Fibroblast of the conjunctiva (primary cell): ENCODE measurements at regions not wholly inside any gene's neighbourhood (a gene's known extent, or its start where the extent isn't known, plus 50 kb on each side); places are given as distances from the start of the nearest gene placed in this dataset.

Experiments
- DNase-seq: peaks from one replicate; pipeline ENCODE4 v3.0.0-alpha.2; 2010; ENCODE audit warnings: low read depth

DNA sequence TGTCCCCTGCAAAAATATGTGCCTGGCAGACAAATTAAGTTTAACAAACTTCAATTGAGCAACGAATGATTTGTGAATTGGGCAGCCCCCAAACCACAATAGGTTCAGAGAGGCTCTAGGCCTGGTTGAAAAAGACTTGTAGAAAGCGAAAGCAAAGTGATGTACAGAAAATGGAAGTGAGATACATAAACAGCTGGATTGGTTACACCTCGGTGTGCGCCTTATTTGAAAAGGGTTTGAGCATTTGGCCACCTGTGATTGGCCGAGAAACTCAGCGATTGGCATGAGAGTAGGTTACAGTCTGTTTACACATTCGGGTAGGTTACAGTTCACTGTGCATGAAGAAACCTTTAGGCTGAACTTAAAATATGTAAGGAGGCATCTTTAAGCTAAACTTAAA, 136.9 kb downstream of the CD83 start:
- no peak for DNase-seq

DNA sequence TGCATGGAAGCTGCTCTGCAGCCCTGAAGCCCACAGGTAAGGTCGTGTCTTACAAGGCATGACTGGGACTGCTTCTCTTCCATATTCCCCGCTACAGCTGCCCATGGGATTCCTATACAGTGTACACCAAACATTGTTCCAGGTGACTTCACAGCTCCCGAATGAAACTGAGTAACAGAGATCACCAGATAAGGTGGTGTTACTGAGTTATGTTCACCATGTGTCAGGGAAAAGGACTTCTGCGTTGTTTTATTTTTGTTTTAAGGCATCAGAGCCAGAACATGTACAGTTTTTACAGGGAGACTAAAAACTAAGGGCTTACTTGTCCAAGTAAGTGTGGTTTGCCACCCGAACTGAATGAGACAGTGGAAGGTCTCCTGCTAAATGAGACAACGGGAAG, 138.3 kb downstream of the CD83 start:
- DNase-seq: no peak

DNA sequence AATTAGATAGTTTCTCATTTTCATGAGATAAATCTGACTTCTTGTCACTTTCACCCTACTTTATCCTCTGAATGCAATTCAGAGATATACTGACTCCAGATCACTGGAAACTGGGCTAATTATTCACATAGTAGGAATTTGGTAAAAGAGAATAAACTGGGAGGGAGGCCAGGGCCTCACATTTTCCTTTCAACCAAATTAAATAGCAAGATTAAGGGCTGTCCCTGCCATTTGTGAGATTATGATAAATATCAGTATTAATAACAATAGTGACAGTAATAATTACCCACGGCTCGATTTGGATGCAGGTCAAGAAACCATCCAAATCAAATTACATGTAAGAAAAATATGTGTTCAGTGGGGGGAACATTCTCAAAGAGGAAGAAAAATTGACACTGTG, 140.5 kb downstream of the CD83 start:
- DNase-seq: no peak

DNA sequence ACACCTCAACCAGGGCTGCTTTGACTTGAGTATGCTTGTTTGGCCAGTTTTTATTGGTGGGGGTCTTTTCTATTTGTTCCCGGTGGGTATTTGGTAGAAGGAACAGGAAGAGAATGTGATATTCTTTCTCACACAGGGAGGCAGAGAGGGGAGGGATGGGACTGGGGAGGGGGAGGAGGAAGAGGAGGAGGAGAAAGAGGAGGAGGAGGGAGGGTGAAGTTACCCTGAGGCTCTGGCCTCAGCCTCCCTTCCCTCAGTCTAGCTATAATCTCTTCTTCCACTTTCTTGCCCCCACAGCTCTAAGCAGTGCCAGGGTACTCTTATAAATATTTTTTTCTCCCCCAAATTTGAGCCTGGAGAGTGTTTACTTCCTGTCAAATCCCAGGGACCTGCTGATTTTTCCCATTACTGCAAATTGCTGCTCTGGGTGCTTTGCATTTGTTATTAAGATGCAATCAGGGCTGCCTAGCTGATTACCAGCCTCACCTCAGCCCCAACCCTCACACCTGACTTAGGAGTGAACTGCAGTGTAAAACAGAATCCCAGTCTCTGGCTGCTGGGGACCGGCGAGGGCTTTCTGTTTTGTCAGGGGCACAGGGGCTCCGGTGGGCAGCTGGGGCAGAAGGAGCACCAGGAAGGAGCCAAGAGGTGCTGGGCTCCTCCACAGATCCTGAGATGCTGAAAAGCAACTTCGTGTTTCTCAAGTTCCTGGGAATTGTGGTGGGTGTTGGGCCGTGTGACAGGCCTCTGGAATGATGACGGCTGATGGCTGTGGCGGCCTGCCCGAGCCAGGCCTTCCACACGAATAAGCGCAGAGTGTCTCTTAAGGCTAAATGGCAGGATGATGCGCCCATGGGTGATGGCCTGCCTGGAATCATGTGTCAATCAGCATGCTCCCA, 141.4 kb downstream of the CD83 start:
- no peak for DNase-seq

DNA sequence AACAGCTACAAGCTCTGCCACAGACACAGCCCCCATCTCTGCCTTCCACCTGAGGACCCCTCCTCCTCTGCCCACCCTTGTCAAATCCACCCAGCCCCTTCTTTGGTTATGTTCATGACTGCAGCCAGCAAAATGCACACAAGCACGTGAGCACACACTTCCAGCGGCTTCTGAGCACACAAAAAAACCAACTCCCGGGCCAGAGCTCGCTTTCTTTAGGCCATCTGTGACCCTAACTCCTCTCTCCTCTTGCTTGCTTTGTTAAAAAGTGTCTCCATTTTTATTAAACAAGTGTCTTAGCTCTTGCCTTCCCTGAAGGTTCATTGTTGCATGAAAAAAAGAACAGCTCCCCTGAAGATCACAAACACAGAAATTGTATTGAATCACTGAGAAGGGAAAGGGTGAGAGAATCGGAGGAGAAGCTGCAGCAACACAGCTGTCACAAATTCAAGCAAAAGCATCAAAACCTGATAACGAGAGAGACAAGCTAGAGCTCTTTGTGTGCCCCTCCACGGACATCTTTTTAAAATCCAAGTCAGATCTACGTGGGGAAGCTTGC, 142.1 kb downstream of the CD83 start:
- no peak for DNase-seq

DNA sequence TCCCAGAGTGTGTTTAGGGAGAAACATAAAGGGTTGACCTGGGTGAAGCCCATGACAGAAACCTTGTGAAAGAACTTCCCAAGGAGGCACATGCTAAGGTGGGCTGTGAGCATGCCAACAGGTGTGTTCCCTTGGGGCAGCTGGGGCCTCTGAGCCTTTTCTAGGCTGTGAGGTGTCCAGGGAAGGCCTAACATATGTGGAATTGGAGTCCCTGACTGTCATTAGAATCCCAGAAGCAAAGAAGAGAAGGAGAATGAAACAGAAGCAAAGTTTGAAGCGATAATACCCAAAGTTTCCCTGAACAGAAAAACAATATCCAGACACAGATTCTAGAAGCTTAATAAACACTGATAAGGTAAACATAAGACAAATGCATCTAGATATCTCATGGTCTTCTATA, 143.3 kb downstream of the CD83 start:
- DNase-seq: no peak

DNA sequence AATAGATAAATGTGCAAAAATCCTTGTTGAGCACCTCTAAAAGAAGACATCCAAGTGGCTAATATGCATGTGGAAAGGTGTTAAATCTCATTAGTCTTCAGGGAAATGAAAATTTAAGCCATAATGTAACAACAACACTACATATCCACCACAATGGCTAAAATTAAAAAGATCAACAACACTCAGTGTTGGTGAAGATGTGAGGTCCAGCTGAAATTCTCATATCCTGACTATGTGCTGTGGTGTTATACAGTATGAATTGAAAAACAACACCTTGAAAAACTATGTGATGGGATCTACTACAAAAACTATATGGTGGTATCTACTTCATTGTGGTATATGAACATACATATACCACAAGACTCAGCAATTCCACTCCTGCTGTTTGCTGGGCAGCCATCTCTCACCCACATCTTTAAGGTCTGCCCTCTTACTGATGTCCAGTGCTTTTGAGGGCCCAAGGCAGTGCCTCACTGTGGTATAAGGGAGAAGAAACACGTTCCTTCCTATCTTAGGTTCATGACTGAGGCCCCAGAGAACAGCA, 146.4 kb downstream of the CD83 start:
- DNase-seq: no peak

DNA sequence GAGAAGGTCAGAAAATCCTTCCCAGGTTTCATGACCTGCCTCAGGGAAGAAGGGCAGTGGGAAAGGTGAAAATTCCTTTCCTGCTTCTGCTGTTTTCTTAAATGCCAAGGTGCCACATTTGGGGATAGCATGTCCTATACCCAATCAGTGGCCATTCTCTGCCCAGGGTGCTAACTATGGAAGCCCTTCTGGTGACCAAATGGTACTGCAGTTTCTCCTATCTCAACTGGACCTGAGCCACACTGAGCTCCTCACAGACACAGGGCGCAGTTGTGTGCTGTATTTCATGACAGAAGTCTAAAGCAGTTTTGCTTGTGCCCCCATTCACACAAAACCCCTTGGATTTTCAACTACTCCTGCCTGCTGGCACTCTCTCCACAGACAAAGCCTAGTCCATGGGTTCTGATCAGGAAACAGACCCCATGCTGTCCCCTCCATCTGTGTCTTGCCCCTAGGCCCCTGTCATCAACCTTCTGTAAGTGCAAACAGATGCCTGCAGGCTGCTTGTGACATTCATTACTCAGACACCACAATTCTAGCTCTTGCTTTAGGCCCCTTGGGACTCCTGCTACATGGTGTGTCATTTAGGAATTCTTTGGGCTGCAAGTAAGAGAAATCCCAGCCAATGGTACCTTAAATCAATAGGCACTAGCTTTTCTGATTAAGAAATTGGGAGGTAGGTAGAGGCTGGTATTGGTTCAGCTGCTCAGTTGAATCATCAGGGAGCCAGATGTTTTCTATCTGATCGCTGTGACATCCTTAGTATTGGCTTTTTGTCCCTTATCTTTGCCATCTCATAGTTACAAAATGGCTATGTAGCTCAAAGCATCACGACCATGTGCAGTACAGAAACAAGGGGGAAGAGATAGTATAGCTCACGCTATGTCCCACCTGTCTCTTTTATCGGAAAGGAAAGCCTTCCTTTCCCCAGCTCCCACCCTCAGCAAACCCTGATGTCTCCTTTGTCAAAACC, 147.8 kb downstream of the CD83 start:
- DNase-seq: no peak

DNA sequence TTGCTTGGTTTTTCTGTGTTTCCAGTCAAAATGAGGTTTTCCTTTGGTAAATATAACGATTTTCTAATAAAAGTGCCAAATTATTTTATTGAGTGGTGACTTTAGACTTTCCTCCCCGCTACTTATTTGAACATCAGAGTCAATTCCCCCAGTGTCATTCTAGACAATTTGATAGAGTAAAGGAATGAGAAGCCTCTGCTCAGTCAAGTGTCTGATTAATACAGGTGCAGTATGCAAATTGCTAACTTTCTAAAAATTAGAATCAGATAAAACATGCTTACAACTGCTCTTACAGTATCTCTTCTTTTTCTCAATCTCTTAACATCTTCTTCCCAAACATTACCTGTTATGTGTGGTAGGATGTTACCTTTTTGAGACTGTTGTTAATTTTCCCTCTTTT, 148.7 kb downstream of the CD83 start:
- DNase-seq: no peak

DNA sequence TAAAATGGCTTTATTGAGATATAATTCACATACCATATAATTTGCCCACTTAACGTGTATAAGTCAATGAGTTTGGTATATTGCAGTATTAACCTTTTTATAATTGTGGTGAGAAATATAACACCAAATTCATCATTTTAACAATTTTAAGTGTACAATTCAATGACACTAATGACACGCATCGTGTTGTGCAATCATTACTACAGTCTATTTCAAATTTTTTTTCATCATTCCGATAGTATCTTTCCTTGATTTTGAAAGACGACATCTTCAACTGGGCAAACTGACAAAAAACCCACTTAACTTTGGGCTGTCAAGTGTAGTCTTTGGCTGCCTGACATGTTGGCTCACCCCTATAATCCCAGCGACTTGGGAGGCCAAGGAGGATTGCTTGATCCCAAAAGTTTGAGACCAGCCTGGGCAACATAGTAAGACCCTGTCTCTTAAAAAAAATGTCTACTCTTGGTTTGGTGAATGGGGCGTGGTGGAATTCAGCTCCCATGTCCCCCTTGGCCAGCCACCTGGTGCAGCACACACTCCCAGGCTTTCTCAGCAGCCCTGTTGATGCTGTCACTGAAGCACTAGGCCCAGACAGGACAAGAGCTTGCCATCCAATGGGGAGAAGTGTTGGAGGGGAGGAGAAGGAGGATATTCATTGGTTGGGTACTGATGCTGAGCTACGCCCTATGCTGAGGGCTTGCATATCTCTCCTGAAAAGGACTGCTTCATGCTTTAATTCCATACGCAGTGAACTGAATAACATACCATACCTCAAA, 150.5 kb downstream of the CD83 start:
- no peak for DNase-seq

DNA sequence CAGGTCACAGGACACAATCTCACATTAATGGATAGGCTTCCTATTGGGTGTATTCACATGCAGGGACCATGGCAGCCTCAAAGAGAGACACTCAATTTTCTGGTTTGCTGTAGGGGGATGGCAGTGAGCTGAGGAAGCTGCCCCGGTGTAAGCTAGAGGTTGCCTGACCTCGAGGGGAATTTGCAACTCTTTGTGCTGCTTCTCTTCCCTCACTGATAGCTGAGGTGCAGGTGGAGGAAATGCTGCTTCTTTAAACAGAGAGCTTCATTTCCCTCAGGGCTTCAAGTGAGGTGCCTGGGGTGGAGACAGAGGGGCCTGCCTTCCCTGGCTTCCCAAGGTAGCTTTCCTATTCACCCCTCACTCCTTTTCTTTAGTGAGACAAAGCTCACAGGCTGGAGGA, 151.9 kb downstream of the CD83 start:
- no peak for DNase-seq

DNA sequence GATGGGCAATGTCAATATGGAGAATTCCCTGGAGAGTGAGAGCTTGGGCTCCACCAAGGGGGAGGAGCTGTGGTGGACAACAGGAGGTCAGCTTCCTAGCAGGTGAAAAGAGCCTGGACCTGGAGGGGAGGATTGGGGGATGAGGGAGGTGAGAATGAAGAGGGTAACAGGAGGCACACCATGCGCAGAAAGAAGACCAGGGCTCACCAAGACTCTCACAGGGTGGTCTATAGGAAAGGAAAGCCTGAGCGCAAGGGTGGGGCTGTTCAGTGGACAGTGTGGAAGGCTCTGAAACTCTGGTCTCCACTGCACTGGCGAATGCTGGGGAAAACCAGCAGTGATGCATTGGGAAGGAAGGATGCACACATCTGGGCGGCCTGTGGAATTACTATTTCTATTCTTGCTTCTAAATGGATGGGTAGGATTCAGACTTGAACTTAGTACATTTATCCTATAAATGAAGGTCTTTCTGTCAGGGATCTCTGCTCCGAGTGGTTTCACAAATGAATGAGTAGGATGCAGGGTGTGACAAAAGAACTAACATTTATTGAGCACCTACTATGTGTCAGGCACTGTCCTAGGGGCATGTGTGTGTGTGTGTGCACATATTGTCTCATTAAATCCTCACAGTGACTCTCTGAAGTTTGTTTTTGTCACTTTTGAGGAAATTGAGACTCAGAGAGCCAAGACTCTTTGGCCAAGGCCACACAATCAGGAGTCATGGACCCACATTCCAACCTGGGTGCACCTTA, 152.7 kb downstream of the CD83 start:
- DNase-seq: no peak

DNA sequence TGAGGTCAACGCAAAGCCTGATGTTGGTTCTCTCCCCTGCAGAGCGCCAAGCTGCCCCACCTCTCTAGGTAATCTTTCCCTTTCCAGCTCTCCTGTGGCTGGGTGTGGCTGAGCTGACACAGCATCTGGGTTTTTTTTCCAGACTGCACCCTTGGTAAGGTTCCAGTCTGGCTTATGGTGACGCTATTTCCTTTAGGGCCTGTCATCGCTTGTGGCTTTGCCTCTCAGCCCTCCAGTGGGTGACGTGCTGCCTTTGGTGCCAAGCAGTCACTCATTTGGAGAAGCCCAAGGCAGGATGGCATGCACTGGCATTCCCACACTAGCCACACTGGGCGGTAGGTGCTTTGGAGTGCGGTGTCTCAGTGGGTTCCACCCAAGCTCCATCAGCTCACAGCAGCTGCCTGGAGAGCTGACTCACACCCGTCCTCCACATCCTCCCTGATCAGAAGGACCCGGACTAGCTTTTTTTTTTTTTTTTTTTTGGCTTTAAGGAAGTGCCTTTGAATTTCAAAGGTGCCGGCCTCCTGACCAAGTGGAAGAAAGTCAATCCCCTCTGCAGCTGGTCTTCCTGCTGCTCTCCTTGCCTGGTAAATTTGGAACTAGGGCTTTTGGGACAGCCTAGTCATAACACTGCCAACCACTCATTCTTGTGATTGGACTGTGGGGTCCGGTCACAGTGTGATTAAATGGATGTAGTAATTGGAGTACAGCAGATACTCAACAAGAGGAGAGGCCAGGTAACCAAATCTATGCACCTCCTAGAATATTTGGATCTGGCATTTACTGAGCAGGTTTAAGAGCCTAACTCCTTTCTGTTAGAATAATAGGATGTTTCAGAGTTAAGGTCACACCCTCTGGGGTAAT, 153.6 kb downstream of the CD83 start:
- peak; percentile 10 for DNase-seq

DNA sequence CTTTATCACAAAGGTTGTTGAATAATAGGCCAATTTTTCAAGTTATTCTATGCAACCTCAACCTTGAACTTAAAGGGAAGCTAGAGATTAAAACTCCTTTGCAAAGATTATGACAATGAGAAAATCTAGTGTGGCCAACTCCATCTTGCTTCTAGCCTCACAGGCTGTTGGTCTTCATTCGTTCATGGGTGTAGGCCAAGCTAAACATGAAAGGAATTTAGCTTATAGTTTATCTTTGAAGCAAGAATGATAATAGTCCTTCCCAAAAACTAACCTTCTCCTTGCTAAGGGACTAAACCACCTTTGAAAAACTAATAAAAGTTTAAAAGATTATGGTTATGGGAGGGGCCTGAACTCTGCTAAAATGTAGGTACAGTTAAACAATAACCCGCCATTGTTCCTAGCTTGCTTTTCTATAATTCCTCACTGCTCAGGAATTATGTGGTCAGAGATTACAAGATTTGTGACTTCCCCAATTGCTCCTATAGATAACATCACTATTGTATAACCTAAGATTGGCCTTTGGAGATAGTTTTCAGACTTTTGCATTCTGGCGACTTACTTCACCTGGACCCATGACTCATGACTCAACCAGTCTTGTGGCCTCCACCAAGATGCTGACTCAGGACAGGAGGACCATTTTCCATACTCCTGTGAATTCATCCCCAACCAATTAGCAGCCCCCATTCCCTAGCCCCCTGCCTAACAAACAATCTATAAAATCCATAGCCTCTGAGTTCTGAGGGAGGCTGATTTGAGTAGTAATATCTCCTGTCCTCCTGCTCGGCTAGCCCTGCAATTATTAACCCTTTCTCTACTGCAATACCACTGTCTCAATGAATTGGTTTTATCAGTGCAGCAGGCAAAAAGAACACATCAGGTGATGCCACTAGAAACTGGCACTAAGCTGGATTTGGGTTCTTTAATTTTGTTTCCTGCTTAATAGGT, 154.5 kb downstream of the CD83 start:
- DNase-seq: no peak

DNA sequence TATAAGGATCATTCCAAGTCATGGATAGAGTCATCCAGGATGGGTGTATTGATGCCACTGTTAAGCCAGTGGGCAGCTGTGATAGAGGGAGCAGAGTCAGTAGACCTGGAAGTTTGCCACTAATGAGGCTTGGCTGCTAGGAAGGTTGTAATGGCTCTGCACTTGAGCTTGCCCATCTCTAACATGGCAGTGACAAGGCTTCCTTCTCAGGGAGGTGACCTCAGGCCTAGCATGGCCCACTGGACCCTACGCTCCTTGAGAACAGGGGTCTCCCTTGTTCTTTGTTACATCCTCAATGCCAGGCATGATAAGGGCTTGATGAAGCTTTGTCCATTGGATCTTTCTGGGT, 155.1 kb downstream of the CD83 start:
- no peak for DNase-seq

DNA sequence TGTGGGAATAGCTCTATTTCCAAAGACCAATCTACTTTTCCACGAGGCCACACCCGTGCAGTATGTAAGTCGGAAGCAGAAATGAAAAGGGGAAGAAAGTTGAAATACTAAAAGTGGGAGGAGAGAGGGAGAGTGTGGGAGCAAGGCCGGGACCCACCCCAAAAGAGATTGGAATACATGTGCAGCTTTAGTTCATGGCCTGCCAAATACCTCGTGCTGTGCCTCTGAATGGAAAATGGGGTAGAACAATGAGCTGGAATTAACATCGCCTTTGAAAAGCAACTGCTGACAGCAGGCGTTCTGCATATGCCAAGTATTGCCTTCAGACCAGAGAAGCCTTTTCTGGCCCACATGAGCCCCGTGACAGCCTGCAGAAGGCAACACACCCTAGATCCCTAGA, 155.6 kb downstream of the CD83 start:
- DNase-seq: no peak

DNA sequence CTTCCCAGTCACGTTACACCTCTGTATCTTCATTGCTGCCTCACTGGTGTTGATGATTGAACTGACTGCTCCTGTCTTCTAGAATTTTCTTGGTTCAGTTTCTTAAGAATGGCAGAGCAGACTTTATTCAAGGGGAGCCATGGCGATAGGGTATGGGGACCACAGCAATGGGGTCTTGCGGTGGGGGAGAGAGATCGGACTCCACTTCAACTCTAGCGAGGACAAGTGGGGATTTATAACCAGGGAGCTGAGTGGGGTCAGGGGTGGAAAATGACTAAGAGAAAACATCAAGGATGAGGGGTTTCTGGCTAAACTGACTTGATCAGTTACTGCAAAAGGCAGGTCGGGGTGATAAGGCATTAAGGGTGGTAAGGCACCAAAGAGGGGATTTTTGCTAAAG, 156.4 kb downstream of the CD83 start:
- no peak for DNase-seq

DNA sequence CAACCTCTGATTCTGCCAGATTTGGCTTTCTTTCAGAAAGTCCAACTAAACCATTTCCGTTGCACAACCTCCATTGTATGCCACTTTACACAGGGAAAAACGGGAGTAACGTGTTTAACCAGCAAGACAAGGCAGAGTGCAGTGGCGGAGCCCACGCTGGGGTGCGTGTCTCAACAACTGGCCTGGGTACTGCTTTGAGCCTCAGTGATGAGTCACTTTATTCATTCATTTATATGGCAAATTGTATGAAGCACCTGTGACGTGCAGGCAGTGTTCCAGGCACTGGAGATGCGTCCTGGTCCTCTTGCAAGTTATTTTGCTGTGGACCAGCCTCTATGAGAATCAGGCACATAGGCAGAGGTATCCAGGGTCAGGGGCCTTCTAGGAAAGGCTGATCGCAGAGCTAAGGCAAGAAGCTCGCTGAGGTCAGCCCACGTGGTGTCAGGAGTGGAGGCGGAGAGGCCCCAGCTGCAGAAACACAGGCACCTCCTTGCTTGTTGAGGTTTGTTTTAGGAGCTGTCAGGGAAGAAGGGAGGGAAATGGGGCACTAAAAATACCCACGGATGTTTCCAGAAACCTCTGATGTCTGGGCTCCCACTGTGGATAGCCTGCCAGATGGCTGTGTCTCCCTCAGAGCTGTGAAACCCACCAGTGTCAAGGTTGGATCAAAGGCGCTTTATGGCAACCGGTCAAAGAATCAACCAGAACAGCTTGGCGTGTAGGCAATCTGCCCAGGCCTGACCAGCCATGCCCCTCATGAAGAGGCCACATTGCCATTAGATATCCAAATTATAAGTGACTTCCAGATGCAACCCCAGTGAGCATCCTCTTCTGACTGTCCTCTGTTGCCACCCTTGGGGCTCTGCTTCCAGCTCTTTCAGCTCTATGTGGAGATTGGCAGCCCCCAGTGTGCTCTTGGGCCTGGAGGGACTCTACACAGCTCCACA, 157.2 kb downstream of the CD83 start:
- no peak for DNase-seq
